ENCODE measurements at regions not wholly inside any gene's neighbourhood (a gene's known extent, or its start where the extent isn't known, plus 50 kb on each side); places are given as distances from the start of the nearest gene placed in this dataset.
"Not testable (repeated sequence)": the region's sequence is repeated elsewhere in the genome, so short reads cannot be mapped to it uniquely, and the experiment has no call there.

GRCh38 chr4:49287893-49288292 lies 301.8 kb downstream of the CWH43 start:
- not testable (repeated sequence) for TF ChIP-seq CTCF (IDR thresholded peaks at IDR 0.05); POLR2AphosphoS5 (IDR thresholded peaks at IDR 0.05; ENCODE audit: low read depth, low read length); TCF7L2 (IDR thresholded peaks at IDR 0.05; ENCODE audit: low read depth, low read length); REST (IDR thresholded peaks at IDR 0.05; ENCODE audit: insufficient read depth in 1 of 2, low read depth in 2 of 2, low read length in 1 of 2); SIN3A (IDR thresholded peaks at IDR 0.05; ENCODE audit: borderline replicate concordance, insufficient read depth, low read depth, low read length)

All from Panc1 (cell line).